ENCODE measurements at regions not wholly inside any gene's neighbourhood (a gene's known extent, or its start where the extent isn't known, plus 50 kb on each side); places are given as distances from the start of the nearest gene placed in this dataset.

GRCh38 chr4:14059006-14059405, 431.5 kb upstream of the BOD1L1 start:
- Histone ChIP-seq H4K8ac (replicated peaks; ENCODE audit: insufficient read length, low read depth, low read length) (no peak overlapping the region), H3K4me1 (ENCODE audit: insufficient read depth, low read length) (no peaks in the 10 kb centered on the region; the same call in 1 of the 2 replicates), H2BK120ac (ENCODE audit: low read depth, low read length, poor library complexity, severe bottlenecking) (no peak overlapping the region), H3K9me3 (ENCODE audit: control insufficient read depth, low read depth, low read length) (no peaks in the 10 kb centered on the region), H2AFZ (ENCODE audit: low read length) (no peak overlapping the region), H3K23ac (ENCODE audit: insufficient read length, low read depth, low read length) (no peak overlapping the region), H2BK15ac (ENCODE audit: low read depth, low read length) (no peak overlapping the region), H3K23me2 (ENCODE audit: insufficient read length, low read depth, low read length, poor library complexity, severe bottlenecking) (no peaks in the 10 kb centered on the region), H3K18ac (ENCODE audit: insufficient read length, low read depth, low read length) (no peak overlapping the region), H2BK5ac (ENCODE audit: insufficient read length, low read length) (no peak overlapping the region), H3K14ac (ENCODE audit: insufficient read depth, low read length) (no peak overlapping the region), H3K9ac (ENCODE audit: extremely low read depth, insufficient read length, low read length) (no peak overlapping the region), H3K4me2 (ENCODE audit: insufficient read depth, insufficient read length, low read length) (no peak overlapping the region), H4K20me1 (ENCODE audit: control insufficient read depth, insufficient read depth, insufficient read length) (no peaks in the 10 kb centered on the region), H3K79me2 (ENCODE audit: insufficient read depth, low read length) (no peaks in the 10 kb centered on the region), H2AK5ac (ENCODE audit: insufficient read length, low read length) (no peak overlapping the region), H3K4ac (ENCODE audit: low read depth, low read length) (no peak overlapping the region), H3K79me1 (ENCODE audit: insufficient read depth, low read depth, low read length, poor library complexity, severe bottlenecking) (no peaks in the 10 kb centered on the region), H3K27ac (ENCODE audit: insufficient read length, low read depth, low read length) (no peak overlapping the region), H2BK12ac (ENCODE audit: insufficient read length, low read depth, low read length) (no peak overlapping the region), H3K56ac (ENCODE audit: insufficient read length, low read depth, low read length) (no peak overlapping the region), H4K5ac (ENCODE audit: insufficient read length, low read depth, low read length) (no peak overlapping the region), H3K27me3 (ENCODE audit: insufficient read depth, low read length) (no peaks in the 10 kb centered on the region), H4K91ac (ENCODE audit: insufficient read length, low read depth, low read length) (no peak overlapping the region), H3T11ph (ENCODE audit: low read length) (no peak overlapping the region), H2BK20ac (ENCODE audit: low read depth, low read length, poor library complexity, severe bottlenecking) (no peak overlapping the region)
- H3K36me3 Mint-ChIP-seq (ENCODE audit: insufficient read depth in 1 of 3, low read depth in 3 of 3) = no peaks in the 10 kb centered on the region; a peak in 1 of 7 replicates
- no peak overlapping the region for H3K27ac Mint-ChIP-seq
- no peak for DNase-seq
- H3K4me3 Mint-ChIP-seq = no peak overlapping the region
- peaks cover 0 to 2% of the 10 kb centered on the region in 2 experiments; a peak in 2 of 5 replicates for H3K9me3 Mint-ChIP-seq
- WGBS (ENCODE audit: extremely low coverage, insufficient read length, low lambda C conversion rate) = no CpG with 5 or more reads among the region's 4 CpGs
- H3K4me1 Mint-ChIP-seq = 0 out of 4 replicates have a peak, but pooled peaks cover 0 to 2% of the 10 kb centered on the region in 2 experiments
- no peak for TF ChIP-seq CTCF (conservative IDR thresholded peaks at IDR 0.05)
- no peaks in the 10 kb centered on the region for H3K27me3 Mint-ChIP-seq (ENCODE audit: low read depth)

All from H9 (cell line).